SK-N-SH (cell line): ENCODE measurements at regions not wholly inside any gene's neighbourhood (a gene's known extent, or its start where the extent isn't known, plus 50 kb on each side); places are given as distances from the start of the nearest gene placed in this dataset.

Experiments
- CTCF ChIA-PET: fragments of 300-600, 350-600 bp; formaldehyde crosslinking; extraction: SDS; loops from one replicate; lab custom pipeline; 2021; lab: Yijun Ruan, JAX
- POLR2A ChIA-PET: fragments of 350-600 bp; sonication (Branson Sonifier 250); formaldehyde crosslinking; extraction: SDS; loops from one replicate; lab custom pipeline; 2020; ENCODE audit warnings: antibody characterized with exemption, inconsistent platforms; lab: Yijun Ruan, JAX
- DNase-seq: peaks from one replicate; pipeline ENCODE4 v3.0.0; 2012
- H2AFZ ChIP-seq: fragments of 200-600 bp; sonication (generic); 2 replicates; pipeline ENCODE4 v1.8.1; 2016; ENCODE audit warnings: antibody characterized with exemption, mild to moderate bottlenecking, low read depth
- H3F3A ChIP-seq: fragments of 200-600 bp; sonication (generic); replicated peaks from 2 replicates; pipeline ENCODE3; 2016; ENCODE audit warnings: antibody characterized with exemption, mild to moderate bottlenecking; ENCODE audit not compliant: insufficient read depth
- H3K27ac ChIP-seq, 2 experiments: fragments of 200-500 bp in 1 of 2; fragments of 200-600 bp in 1 of 2; sonication (Bioruptor generic) in 1 of 2; sonication (generic), shearing (Covaris generic) in 1 of 2; 2 replicates each; pipeline versions ENCODE4 v1.5.1 to v1.6.1; 2014 to 2016; ENCODE audit warnings: low read depth in 2 of 2, inconsistent platforms in 1 of 2, low read length in 1 of 2, mild to moderate bottlenecking in 1 of 2, mixed read lengths in 1 of 2
- H3K27me3 ChIP-seq: fragments of 200-600 bp; sonication (generic), shearing (Covaris generic); 2 replicates; pipeline ENCODE4 v1.6.1; 2016; ENCODE audit warnings: mixed run types; ENCODE audit not compliant: insufficient read depth
- H3K36me3 ChIP-seq, 2 experiments: fragments of 200-500 bp in 1 of 2; fragments of 200-600 bp in 1 of 2; sonication (Bioruptor generic) in 1 of 2; sonication (generic) in 1 of 2; replicated peaks in 1 of 2; 2 replicates each; pipeline versions ENCODE3 to v1.5.1; 2014 to 2016; ENCODE audit warnings: low read length in 1 of 2, mild to moderate bottlenecking in 1 of 2; ENCODE audit not compliant: insufficient read depth in 2 of 2, control insufficient read depth in 1 of 2
- H3K4me1 ChIP-seq, 2 experiments: fragments of 200-500 bp in 1 of 2; fragments of 200-600 bp in 1 of 2; sonication (Bioruptor generic) in 1 of 2; sonication (generic), shearing (Covaris generic) in 1 of 2; 2 replicates each; pipeline versions ENCODE4 v1.5.1 to v1.6.1; 2014 to 2016; ENCODE audit warnings: low read depth in 1 of 2, low read length in 1 of 2, mixed run types in 1 of 2; ENCODE audit not compliant: insufficient read depth in 2 of 2, control insufficient read depth in 1 of 2
- H3K4me2 ChIP-seq: fragments of 200-600 bp; sonication (generic), shearing (Covaris generic); 2 replicates; pipeline ENCODE4 v1.6.1; 2017; ENCODE audit warnings: mixed run types
- H3K4me3 ChIP-seq, 2 experiments: fragments of 200-500 bp in 1 of 2; fragments of 200-600 bp in 1 of 2; sonication (Bioruptor generic) in 1 of 2; sonication (generic), shearing (Covaris generic) in 1 of 2; 2 replicates each; pipeline versions ENCODE4 v1.5.1 to v1.8.1; 2014 to 2016; ENCODE audit warnings: low read depth in 2 of 2, inconsistent platforms in 1 of 2, low read length in 1 of 2, mild to moderate bottlenecking in 1 of 2, mixed read lengths in 1 of 2, moderate library complexity in 1 of 2
- H3K79me2 ChIP-seq: fragments of 200-600 bp; sonication (generic); 2 replicates; pipeline ENCODE4 v1.8.1; 2017; ENCODE audit warnings: mild to moderate bottlenecking; ENCODE audit not compliant: insufficient read depth
- H3K9ac ChIP-seq: fragments of 200-600 bp; sonication (generic); 2 replicates; pipeline ENCODE4 v1.6.1; 2017; ENCODE audit warnings: mixed run types
- H3K9me2 ChIP-seq: fragments of 200-600 bp; sonication (generic); 2 replicates; pipeline ENCODE4 v1.6.1; 2017; ENCODE audit warnings: mixed run types
- H3K9me3 ChIP-seq: fragments of 200-600 bp; sonication (generic); 2 replicates; pipeline ENCODE4 v1.6.1; 2017; ENCODE audit warnings: mixed run types, mild to moderate bottlenecking, moderate library complexity
- H4K20me1 ChIP-seq: fragments of 200-600 bp; sonication (generic); 2 replicates; pipeline ENCODE4 v1.6.1; 2017; ENCODE audit warnings: mild to moderate bottlenecking, mixed run types; ENCODE audit not compliant: insufficient read depth
- CHD2 ChIP-seq: fragments of 150-350 bp; IDR thresholded peaks from 2 replicates; pipeline ENCODE4 v1.6.1; 2018; ENCODE audit warnings: low read length; ENCODE audit not compliant: partially characterized antibody
- EP300 ChIP-seq, 2 experiments: IDR thresholded peaks; 2 replicates each; pipeline versions ENCODE4 v1.4.0 to v1.6.1; 2012; ENCODE audit warnings: borderline replicate concordance in 1 of 2, low read depth in 1 of 2, low read length in 1 of 2
- FOXM1 ChIP-seq: IDR thresholded peaks from 2 replicates; pipeline ENCODE4 v1.4.0; 2012; ENCODE audit warnings: low read depth, mild to moderate bottlenecking
- JUND ChIP-seq: IDR thresholded peaks from 2 replicates; pipeline ENCODE4 v1.4.0; 2012
- MAX ChIP-seq: IDR thresholded peaks from 2 replicates; pipeline ENCODE4 v1.4.0; 2012; ENCODE audit warnings: low read depth
- MEF2A ChIP-seq: IDR thresholded peaks from 2 replicates; pipeline ENCODE4 v1.4.0; 2012; ENCODE audit warnings: low read depth, borderline replicate concordance
- NFIC ChIP-seq: IDR thresholded peaks from 2 replicates; pipeline ENCODE4 v1.4.0; 2012; ENCODE audit warnings: borderline replicate concordance
- NRF1 ChIP-seq: IDR thresholded peaks from 2 replicates; pipeline ENCODE4 v1.6.1; 2012; ENCODE audit warnings: low read depth, mild to moderate bottlenecking, low read length
- REST ChIP-seq: IDR thresholded peaks from 2 replicates; pipeline ENCODE4 v1.6.1; 2012; ENCODE audit warnings: mild to moderate bottlenecking, low read depth, low read length, moderate library complexity
- RXRA ChIP-seq: IDR thresholded peaks from 2 replicates; pipeline ENCODE4 v1.4.0; 2012; ENCODE audit warnings: low read depth, mild to moderate bottlenecking, borderline replicate concordance
- TAF1 ChIP-seq: IDR thresholded peaks from 2 replicates; pipeline ENCODE4 v1.6.1; 2012; ENCODE audit warnings: low read depth, mild to moderate bottlenecking, low read length, moderate library complexity, borderline replicate concordance
- TCF12 ChIP-seq: IDR thresholded peaks from 2 replicates; pipeline ENCODE4 v1.4.0; 2012
- TEAD4 ChIP-seq: IDR thresholded peaks from 2 replicates; pipeline ENCODE4 v1.4.0; 2012; ENCODE audit warnings: mild to moderate bottlenecking, borderline replicate concordance; ENCODE audit not compliant: insufficient read depth
- WGBS: methylation state at CpG from one replicate; pipeline ENCODE4 v1.1.6; 2017; ENCODE audit warnings: low lambda C conversion rate; 5-methylcytosine and 5-hydroxymethylcytosine counted together
- TF ChIP-seq, protein P1 (sequence below): IDR thresholded peaks from 2 replicates; pipeline ENCODE4; 2012

GRCh38 chr1:59133997-59134396 lies 162.9 kb upstream of the FGGY start:
- 85% methylated on average over 1 of the region's 1 CpG for WGBS
- ChIA-PET POLR2A (no interaction called here), CTCF (interaction anchor here (1.2 kb wide), 1 partner anchor 36 kb away, joined by 3 read pairs; no protein-coding TSS in a partner anchor)
- no peaks in the 10 kb centered on the region for H3K27me3 ChIP-seq
- no peaks in the 10 kb centered on the region for H3K9me3 ChIP-seq
- no peaks in the 10 kb centered on the region for H3K79me2 ChIP-seq
- no peak for TF ChIP-seq FOXM1
- no peak for TF ChIP-seq TCF12
- TF ChIP-seq REST: no peak
- no peak for TF ChIP-seq NRF1
- no peak for TF ChIP-seq TAF1
- H3K4me2 ChIP-seq: no peak overlapping the region
- H3F3A ChIP-seq: peaks cover 10% of the 10 kb centered on the region
- H3K4me1 ChIP-seq: peaks cover 0 to 10% of the 10 kb centered on the region in 2 experiments; a peak in 2 of 4 replicates
- no peak overlapping the region for H3K4me3 ChIP-seq
- no peak overlapping the region for H3K27ac ChIP-seq
- no peak overlapping the region for H3K9ac ChIP-seq
- no peaks in the 10 kb centered on the region for H3K36me3 ChIP-seq
- no peak overlapping the region for H2AFZ ChIP-seq
- DNase-seq: no peak
- no peaks in the 10 kb centered on the region for H3K9me2 ChIP-seq
- H4K20me1 ChIP-seq: no peaks in the 10 kb centered on the region

DNA sequence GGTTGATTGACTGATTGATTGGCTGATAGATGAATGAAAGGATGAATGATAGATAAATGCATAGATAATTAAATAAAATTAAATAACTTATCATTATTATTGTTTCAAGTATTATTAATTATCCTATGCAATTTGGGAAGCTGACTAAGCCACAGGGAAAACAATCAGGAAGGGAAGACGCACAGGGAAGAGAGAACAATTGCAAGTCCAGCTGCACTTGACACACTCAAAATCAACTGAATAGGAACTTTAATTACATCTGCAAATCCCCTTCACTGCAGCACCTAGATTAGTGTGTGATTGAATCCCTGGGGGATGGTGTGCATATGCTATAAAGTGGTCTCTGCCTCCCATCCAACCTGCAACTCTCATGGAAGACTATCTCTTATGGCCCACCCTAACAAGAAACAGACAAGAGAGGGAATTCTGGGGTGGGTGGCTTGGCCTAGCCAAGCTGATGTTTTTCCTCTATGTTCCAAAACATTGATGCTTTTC lies 161.1 kb upstream of the FGGY start:
- ChIA-PET POLR2A (no interaction called here), CTCF (no interaction called here)
- H3K27me3 ChIP-seq: no peaks in the 10 kb centered on the region
- no peaks in the 10 kb centered on the region for H3K79me2 ChIP-seq
- no peaks in the 10 kb centered on the region for H3K9me2 ChIP-seq
- no peaks in the 10 kb centered on the region for H3F3A ChIP-seq
- H3K4me1 ChIP-seq: peaks cover 2 to 11% of the 10 kb centered on the region in 2 experiments; a peak in 3 of 4 replicates
- H3K9me3 ChIP-seq: no peaks in the 10 kb centered on the region
- TF ChIP-seq EP300 (IDR thresholded peaks at IDR 0.05; ENCODE audit: borderline replicate concordance in 1 of 2, low read depth in 1 of 2, low read length in 1 of 2) (no peak), TEAD4 (no peak), FOXM1 (no peak), CHD2 (no peak), RXRA (no peak), MAX (no peak), JUND (no peak), NFIC (no peak), MEF2A (no peak)
- TF ChIP-seq, protein P1, sequence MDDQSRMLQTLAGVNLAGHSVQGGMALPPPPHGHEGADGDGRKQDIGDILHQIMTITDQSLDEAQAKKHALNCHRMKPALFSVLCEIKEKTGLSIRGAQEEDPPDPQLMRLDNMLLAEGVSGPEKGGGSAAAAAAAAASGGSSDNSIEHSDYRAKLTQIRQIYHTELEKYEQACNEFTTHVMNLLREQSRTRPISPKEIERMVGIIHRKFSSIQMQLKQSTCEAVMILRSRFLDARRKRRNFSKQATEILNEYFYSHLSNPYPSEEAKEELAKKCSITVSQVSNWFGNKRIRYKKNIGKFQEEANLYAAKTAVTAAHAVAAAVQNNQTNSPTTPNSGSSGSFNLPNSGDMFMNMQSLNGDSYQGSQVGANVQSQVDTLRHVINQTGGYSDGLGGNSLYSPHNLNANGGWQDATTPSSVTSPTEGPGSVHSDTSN: no peak
- H3K9ac ChIP-seq: no peak overlapping the region
- H4K20me1 ChIP-seq: no peaks in the 10 kb centered on the region
- 91% methylated on average over 1 of the region's 1 CpG for WGBS
- H3K36me3 ChIP-seq: no peaks in the 10 kb centered on the region
- no peak overlapping the region for H3K4me2 ChIP-seq
- no peak overlapping the region for H3K4me3 ChIP-seq
- DNase-seq: no peak
- no peak overlapping the region for H3K27ac ChIP-seq
- no peak overlapping the region for H2AFZ ChIP-seq
